AG04450 (cell line): ENCODE measurements at regions not wholly inside any gene's neighbourhood (a gene's known extent, or its start where the extent isn't known, plus 50 kb on each side); places are given as distances from the start of the nearest gene placed in this dataset.

Experiments
- CTCF ChIA-PET: fragments of 300-600, 350-600 bp; formaldehyde crosslinking; extraction: SDS; loops from one replicate; lab custom pipeline; 2022; ENCODE audit warnings: antibody characterized with exemption, inconsistent platforms; lab: Charles Lee
- POLR2A ChIA-PET: fragments of 350-600 bp; formaldehyde crosslinking; extraction: SDS; loops from one replicate; lab custom pipeline; 2021; ENCODE audit warnings: antibody characterized with exemption, inconsistent platforms; lab: Yijun Ruan, JAX
- DNase-seq: peaks from one replicate; pipeline ENCODE4 v3.0.0-alpha.2; 2011; ENCODE audit warnings: low read depth, low spot score
- H3K27ac ChIP-seq: one replicate; pipeline ENCODE4 v1.5.1; 2012; ENCODE audit warnings: low read depth, low read length, control low read depth
- H3K27me3 ChIP-seq: one replicate; pipeline ENCODE4 v1.6.0; 2012; ENCODE audit warnings: low read length; ENCODE audit not compliant: control insufficient read depth, insufficient read depth
- H3K4me3 ChIP-seq: 2 replicates; pipeline ENCODE4 v1.5.1; 2011; ENCODE audit warnings: mild to moderate bottlenecking, low read depth, low read length, control low read depth
- H3K9me3 ChIP-seq: 2 replicates; pipeline ENCODE4 v1.5.1; 2012; ENCODE audit warnings: low read length; ENCODE audit not compliant: control insufficient read depth, insufficient read depth
- CTCF ChIP-seq: IDR thresholded peaks from 2 replicates; pipeline ENCODE4 v1.5.1; 2011; ENCODE audit warnings: low read depth, low read length, control low read depth, inconsistent platforms

GRCh38 chr1:57696904-57697303 lies 273.0 kb upstream of the DAB1 start:
- POLR2A ChIA-PET, result no interaction called here
- CTCF ChIA-PET, result no interaction called here
- TF ChIP-seq CTCF, result no peak

GRCh38 chr1:57696043-57696442 lies 272.2 kb upstream of the DAB1 start:
- Histone ChIP-seq H3K4me3 (no peak overlapping the region), H3K27me3 (peaks cover 2% of the 10 kb centered on the region), H3K27ac (no peak overlapping the region), H3K9me3 (no peaks in the 10 kb centered on the region)
- no peak for TF ChIP-seq CTCF
- POLR2A ChIA-PET, result no interaction called here
- no peak for DNase-seq
- CTCF ChIA-PET, result no interaction called here

More at GRCh38 chr1:57696904-57697303, 273.0 kb upstream of the DAB1 start:
- H3K27ac ChIP-seq, result no peak overlapping the region
- peaks cover 2% of the 10 kb centered on the region for H3K27me3 ChIP-seq
- DNase-seq, result no peak
- no peak overlapping the region for H3K4me3 ChIP-seq
- no peaks in the 10 kb centered on the region for H3K9me3 ChIP-seq

- no peak for TF ChIP-seq CTCF
- ChIA-PET CTCF (no interaction called here), POLR2A (no interaction called here)
- no peak overlapping the region for H3K27ac ChIP-seq
- DNase-seq, result no peak
- H3K4me3 ChIP-seq, result no peak overlapping the region
- H3K9me3 ChIP-seq, result no peaks in the 10 kb centered on the region; the same call in 1 of the 2 replicates
- no peaks in the 10 kb centered on the region for H3K27me3 ChIP-seq
Observed at GRCh38 chr1:57686306-57686705, 262.4 kb upstream of the DAB1 start.

GRCh38 chr1:57683037-57683942 lies 259.4 kb upstream of the DAB1 start:
- no peaks in the 10 kb centered on the region; the same call in 1 of the 2 replicates for H3K9me3 ChIP-seq
- H3K27ac ChIP-seq, result no peak overlapping the region
- ChIA-PET CTCF (no interaction called here), POLR2A (no interaction called here)
- H3K4me3 ChIP-seq, result no peak overlapping the region
- no peak for DNase-seq
- no peak for TF ChIP-seq CTCF
- no peaks in the 10 kb centered on the region for H3K27me3 ChIP-seq

GRCh38 chr1:57678138-57678537 lies 254.3 kb upstream of the DAB1 start:
- Histone ChIP-seq H3K4me3 (no peak overlapping the region), H3K27me3 (no peaks in the 10 kb centered on the region), H3K27ac (no peak overlapping the region), H3K9me3 (no peaks in the 10 kb centered on the region; the same call in 1 of the 2 replicates)
- no peak for DNase-seq
- CTCF ChIA-PET, result no interaction called here
- no peak for TF ChIP-seq CTCF
- POLR2A ChIA-PET, result no interaction called here
